ENCODE measurements at regions not wholly inside any gene's neighbourhood (a gene's known extent, or its start where the extent isn't known, plus 50 kb on each side); places are given as distances from the start of the nearest gene placed in this dataset.

- TF ChIP-seq CTCF (IDR thresholded peaks at IDR 0.05; ENCODE audit: poor library complexity) (no peak), EZH2 (IDR thresholded peaks at IDR 0.05; ENCODE audit: borderline replicate concordance) (no peak)
These were observed 698.4 kb upstream of the LRRTM1 start for GRCh38 chr2:81002906-81003305.
